HepG2 (cell line): ENCODE measurements at regions not wholly inside any gene's neighbourhood (a gene's known extent, or its start where the extent isn't known, plus 50 kb on each side); places are given as distances from the start of the nearest gene placed in this dataset.

Experiments
- JUND ChIP-seq: sonication (generic); formaldehyde crosslinking; IDR thresholded peaks from 2 replicates; pipeline ENCODE4 v1.8.0; 2022; ENCODE audit warnings: mild to moderate bottlenecking, missing genetic modification reagents
- MTF1 ChIP-seq: sonication (generic); formaldehyde crosslinking; IDR thresholded peaks from 2 replicates; pipeline ENCODE4 v1.5.0; 2020; ENCODE audit warnings: missing genetic modification reagents
- MXI1 ChIP-seq: IDR thresholded peaks from 3 replicates; pipeline ENCODE4 v1.6.1; 2012; ENCODE audit warnings: low read depth, low read length, inconsistent platforms, borderline replicate concordance
- RAD21 ChIP-seq: fragments of 450-650 bp; formaldehyde crosslinking; IDR thresholded peaks from 2 replicates; pipeline ENCODE4 v1.5.0; 2020; ENCODE audit warnings: mild to moderate bottlenecking
- ZNF510 ChIP-seq: sonication (generic); formaldehyde crosslinking; IDR thresholded peaks from 2 replicates; pipeline ENCODE4 v1.4.0; 2020; ENCODE audit warnings: low read depth, mild to moderate bottlenecking, missing genetic modification reagents
- ZNF589 ChIP-seq: sonication (generic); formaldehyde crosslinking; conservative IDR thresholded peaks from 2 replicates; pipeline ENCODE4 v1.8.0; 2022; ENCODE audit warnings: mild to moderate bottlenecking, moderate library complexity, missing genetic modification reagents
- TF ChIP-seq, protein P1 (sequence below): sonication (generic); formaldehyde crosslinking; IDR thresholded peaks from 2 replicates; pipeline ENCODE4 v1.5.0; 2020; ENCODE audit warnings: mild to moderate bottlenecking, missing genetic modification reagents, moderate library complexity
- TF ChIP-seq, protein P2 (sequence below): sonication (generic); formaldehyde crosslinking; IDR thresholded peaks from 2 replicates; pipeline ENCODE4 v1.4.0; 2020; ENCODE audit warnings: missing genetic modification reagents, borderline replicate concordance

DNA sequence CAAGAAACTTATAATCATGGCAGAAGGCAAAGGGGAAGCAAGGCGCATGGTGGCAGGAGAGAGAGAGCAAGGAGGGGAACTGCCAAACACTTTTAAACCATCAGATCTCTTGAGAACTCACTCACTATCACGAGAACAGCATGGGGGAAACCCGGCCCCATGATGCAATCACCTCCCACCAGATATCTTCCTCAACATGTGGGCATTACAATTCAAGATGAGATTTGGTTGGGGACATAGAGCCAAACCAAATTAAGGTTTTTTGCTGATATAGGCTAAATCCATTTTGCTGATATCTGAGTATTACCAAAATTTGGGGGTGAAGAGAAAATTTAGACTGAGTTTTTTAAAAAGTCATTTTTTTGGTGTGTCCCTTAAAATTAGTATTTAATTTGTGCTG lies 54.9 kb upstream of the TMX1 start:
- no peak for TF ChIP-seq MXI1
- TF ChIP-seq, protein P1, sequence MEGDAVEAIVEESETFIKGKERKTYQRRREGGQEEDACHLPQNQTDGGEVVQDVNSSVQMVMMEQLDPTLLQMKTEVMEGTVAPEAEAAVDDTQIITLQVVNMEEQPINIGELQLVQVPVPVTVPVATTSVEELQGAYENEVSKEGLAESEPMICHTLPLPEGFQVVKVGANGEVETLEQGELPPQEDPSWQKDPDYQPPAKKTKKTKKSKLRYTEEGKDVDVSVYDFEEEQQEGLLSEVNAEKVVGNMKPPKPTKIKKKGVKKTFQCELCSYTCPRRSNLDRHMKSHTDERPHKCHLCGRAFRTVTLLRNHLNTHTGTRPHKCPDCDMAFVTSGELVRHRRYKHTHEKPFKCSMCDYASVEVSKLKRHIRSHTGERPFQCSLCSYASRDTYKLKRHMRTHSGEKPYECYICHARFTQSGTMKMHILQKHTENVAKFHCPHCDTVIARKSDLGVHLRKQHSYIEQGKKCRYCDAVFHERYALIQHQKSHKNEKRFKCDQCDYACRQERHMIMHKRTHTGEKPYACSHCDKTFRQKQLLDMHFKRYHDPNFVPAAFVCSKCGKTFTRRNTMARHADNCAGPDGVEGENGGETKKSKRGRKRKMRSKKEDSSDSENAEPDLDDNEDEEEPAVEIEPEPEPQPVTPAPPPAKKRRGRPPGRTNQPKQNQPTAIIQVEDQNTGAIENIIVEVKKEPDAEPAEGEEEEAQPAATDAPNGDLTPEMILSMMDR (CRISPR knock-in tag): no peak
- TF ChIP-seq ZNF510 (CRISPR knock-in tag): no peak
- TF ChIP-seq, protein P2, sequence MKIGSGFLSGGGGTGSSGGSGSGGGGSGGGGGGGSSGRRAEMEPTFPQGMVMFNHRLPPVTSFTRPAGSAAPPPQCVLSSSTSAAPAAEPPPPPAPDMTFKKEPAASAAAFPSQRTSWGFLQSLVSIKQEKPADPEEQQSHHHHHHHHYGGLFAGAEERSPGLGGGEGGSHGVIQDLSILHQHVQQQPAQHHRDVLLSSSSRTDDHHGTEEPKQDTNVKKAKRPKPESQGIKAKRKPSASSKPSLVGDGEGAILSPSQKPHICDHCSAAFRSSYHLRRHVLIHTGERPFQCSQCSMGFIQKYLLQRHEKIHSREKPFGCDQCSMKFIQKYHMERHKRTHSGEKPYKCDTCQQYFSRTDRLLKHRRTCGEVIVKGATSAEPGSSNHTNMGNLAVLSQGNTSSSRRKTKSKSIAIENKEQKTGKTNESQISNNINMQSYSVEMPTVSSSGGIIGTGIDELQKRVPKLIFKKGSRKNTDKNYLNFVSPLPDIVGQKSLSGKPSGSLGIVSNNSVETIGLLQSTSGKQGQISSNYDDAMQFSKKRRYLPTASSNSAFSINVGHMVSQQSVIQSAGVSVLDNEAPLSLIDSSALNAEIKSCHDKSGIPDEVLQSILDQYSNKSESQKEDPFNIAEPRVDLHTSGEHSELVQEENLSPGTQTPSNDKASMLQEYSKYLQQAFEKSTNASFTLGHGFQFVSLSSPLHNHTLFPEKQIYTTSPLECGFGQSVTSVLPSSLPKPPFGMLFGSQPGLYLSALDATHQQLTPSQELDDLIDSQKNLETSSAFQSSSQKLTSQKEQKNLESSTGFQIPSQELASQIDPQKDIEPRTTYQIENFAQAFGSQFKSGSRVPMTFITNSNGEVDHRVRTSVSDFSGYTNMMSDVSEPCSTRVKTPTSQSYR (CRISPR knock-in tag): no peak
- TF ChIP-seq ZNF589 (CRISPR knock-in tag): no peak
- no peak for TF ChIP-seq RAD21
- no peak for TF ChIP-seq JUND
- TF ChIP-seq MTF1 (CRISPR knock-in tag): no peak
